ENCODE measurements at regions not wholly inside any gene's neighbourhood (a gene's known extent, or its start where the extent isn't known, plus 50 kb on each side); places are given as distances from the start of the nearest gene placed in this dataset.

DNA sequence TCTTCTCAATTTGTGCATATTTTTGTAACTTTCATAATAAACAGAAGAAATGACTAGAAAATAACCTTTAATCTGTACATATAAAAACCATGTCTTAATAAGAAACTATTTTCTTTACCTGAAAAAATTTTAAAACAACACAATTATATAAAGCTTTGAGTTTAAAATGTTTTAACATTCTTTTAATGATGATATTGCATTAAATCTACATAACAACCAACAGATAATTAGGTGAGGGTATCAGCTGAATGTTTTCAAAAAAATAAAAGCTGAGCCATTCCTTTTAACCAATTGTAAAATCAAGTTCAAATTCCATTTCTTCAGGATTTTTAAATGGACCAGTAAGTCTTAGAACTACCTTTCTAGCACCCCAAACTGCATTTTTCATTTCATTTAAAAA lies 1185.0 kb upstream of the CITED2 start:
- peaks cover 0 to 6% (median 0%) of the 10 kb centered on the region in 7 donors for H3K9me3 Mint-ChIP-seq
- Histone ChIP-seq H3K4me1 (ENCODE audit: control insufficient read depth, insufficient read depth, low read length, poor library complexity, severe bottlenecking) (no peaks in the 10 kb centered on the region), H3K27ac (ENCODE audit: insufficient read depth, low read length, poor library complexity, severe bottlenecking) (no peak overlapping the region), H3K9me3 (ENCODE audit: control insufficient read depth in 2 of 2, low read length in 2 of 2) (no peaks in the 10 kb centered on the region), H3K27me3 (ENCODE audit: control insufficient read depth, insufficient read depth, low read length) (no peaks in the 10 kb centered on the region), H3K4me3 (ENCODE audit: low read depth, low read length) (no peak overlapping the region), H3K36me3 (ENCODE audit: control insufficient read depth, insufficient read depth, low read length) (no peaks in the 10 kb centered on the region)
- no peak overlapping the region for H3K4me3 Mint-ChIP-seq
- no peaks in the 10 kb centered on the region for H3K36me3 Mint-ChIP-seq
- no peak for DNase-seq
- H3K4me1 Mint-ChIP-seq, result no peaks in the 10 kb centered on the region
- ATAC-seq (ENCODE audit: low read depth in 2 of 2), result no peak
- H3K27ac Mint-ChIP-seq, result no peak overlapping the region
- H3K27me3 Mint-ChIP-seq, result peaks cover 4% of the 10 kb centered on the region

DNA sequence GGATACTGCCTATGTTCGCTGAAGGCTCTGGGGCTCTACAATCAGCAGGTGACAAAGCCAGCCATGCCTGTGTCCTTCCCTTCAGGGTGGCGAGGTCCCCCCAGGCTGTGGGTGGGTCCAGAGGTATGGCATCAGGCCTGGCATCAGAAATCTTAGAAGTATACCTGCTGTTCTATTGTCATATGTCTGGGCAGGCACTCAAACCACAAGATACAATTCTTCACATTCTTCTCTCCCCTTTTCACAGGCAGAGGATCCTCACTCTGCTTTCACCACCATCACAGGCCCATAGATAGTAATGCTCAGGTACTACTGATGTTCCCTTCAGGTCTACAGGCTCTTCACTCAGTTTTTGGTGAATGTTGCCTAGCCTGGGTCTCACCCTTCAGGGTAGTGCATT lies 1180.0 kb upstream of the CITED2 start:
- Mint-ChIP-seq H3K27me3 (peaks cover 4% of the 10 kb centered on the region), H3K4me1 (no peaks in the 10 kb centered on the region), H3K36me3 (no peaks in the 10 kb centered on the region), H3K27ac (no peak overlapping the region), H3K9me3 (peaks cover 0 to 6% (median 0%) of the 10 kb centered on the region in 7 donors), H3K4me3 (no peak overlapping the region)
- Histone ChIP-seq H3K4me1 (ENCODE audit: control insufficient read depth, insufficient read depth, low read length, poor library complexity, severe bottlenecking) (no peaks in the 10 kb centered on the region), H3K36me3 (ENCODE audit: control insufficient read depth, insufficient read depth, low read length) (no peaks in the 10 kb centered on the region), H3K27ac (ENCODE audit: insufficient read depth, low read length, poor library complexity, severe bottlenecking) (no peak overlapping the region), H3K27me3 (ENCODE audit: control insufficient read depth, insufficient read depth, low read length) (no peaks in the 10 kb centered on the region), H3K4me3 (ENCODE audit: low read depth, low read length) (no peak overlapping the region), H3K9me3 (ENCODE audit: control insufficient read depth in 2 of 2, low read length in 2 of 2) (no peaks in the 10 kb centered on the region)
- no peak for DNase-seq
- ATAC-seq (ENCODE audit: low read depth in 2 of 2), result no peak

DNA sequence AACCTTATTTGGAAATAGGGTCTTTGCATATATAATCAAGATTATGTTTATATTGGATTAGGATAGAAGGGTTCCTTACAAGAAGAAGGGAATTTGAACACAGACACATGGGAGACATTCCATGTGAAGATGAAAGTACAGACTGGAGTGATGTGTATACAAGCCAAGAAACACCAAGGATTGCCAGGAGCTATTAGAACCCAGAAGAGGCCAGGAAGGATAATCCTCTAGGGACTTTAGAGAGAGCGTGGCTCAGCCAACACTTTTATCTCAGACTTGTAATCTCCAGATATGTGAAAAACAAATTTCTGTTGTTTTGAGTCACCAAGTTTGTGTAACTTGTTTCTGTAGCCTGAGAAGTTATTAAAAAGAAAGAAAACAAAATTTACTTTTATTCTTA lies 1173.9 kb upstream of the CITED2 start:
- Mint-ChIP-seq H3K9me3 (peaks cover 0 to 7% (median 0%) of the 10 kb centered on the region in 7 donors), H3K4me1 (no peaks in the 10 kb centered on the region), H3K27me3 (no peaks in the 10 kb centered on the region), H3K27ac (no peak overlapping the region), H3K4me3 (no peak overlapping the region), H3K36me3 (no peaks in the 10 kb centered on the region)
- DNase-seq (no peak), ATAC-seq (ENCODE audit: low read depth in 2 of 2) (no peak)
- Histone ChIP-seq H3K4me3 (ENCODE audit: low read depth, low read length) (no peak overlapping the region), H3K4me1 (ENCODE audit: control insufficient read depth, insufficient read depth, low read length, poor library complexity, severe bottlenecking) (no peaks in the 10 kb centered on the region), H3K27me3 (ENCODE audit: control insufficient read depth, insufficient read depth, low read length) (no peaks in the 10 kb centered on the region), H3K27ac (ENCODE audit: insufficient read depth, low read length, poor library complexity, severe bottlenecking) (no peak overlapping the region), H3K9me3 (ENCODE audit: control insufficient read depth in 2 of 2, low read length in 2 of 2) (no peaks in the 10 kb centered on the region), H3K36me3 (ENCODE audit: control insufficient read depth, insufficient read depth, low read length) (no peaks in the 10 kb centered on the region)

DNA sequence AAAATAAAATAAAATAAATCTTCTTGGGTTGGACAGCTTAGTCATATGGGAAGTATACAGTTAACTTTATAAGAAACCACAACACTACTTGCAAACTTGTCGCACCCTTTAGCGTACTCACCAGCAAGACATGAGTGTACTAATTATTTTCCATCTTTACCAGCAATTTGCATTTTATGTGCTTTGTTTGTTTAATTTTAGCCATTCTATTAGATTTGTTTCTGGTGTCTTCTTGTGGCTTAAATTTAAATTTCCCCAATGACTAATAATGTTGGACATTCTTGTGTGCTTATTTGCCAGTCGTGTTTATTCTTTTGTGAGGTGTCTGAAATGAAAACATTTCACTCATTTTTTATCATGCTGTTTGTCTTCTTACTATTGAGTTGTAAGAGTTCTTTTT lies 1172.2 kb upstream of the CITED2 start:
- Mint-ChIP-seq H3K9me3 (peaks cover 0 to 7% (median 0%) of the 10 kb centered on the region in 7 donors), H3K4me3 (no peak overlapping the region), H3K27ac (no peak overlapping the region), H3K27me3 (no peaks in the 10 kb centered on the region), H3K4me1 (no peaks in the 10 kb centered on the region), H3K36me3 (no peaks in the 10 kb centered on the region)
- Histone ChIP-seq H3K9me3 (ENCODE audit: control insufficient read depth in 2 of 2, low read length in 2 of 2) (no peaks in the 10 kb centered on the region), H3K27me3 (ENCODE audit: control insufficient read depth, insufficient read depth, low read length) (no peaks in the 10 kb centered on the region), H3K4me1 (ENCODE audit: control insufficient read depth, insufficient read depth, low read length, poor library complexity, severe bottlenecking) (no peaks in the 10 kb centered on the region), H3K27ac (ENCODE audit: insufficient read depth, low read length, poor library complexity, severe bottlenecking) (no peak overlapping the region), H3K36me3 (ENCODE audit: control insufficient read depth, insufficient read depth, low read length) (no peaks in the 10 kb centered on the region), H3K4me3 (ENCODE audit: low read depth, low read length) (no peak overlapping the region)
- DNase-seq (no peak), ATAC-seq (ENCODE audit: low read depth in 2 of 2) (no peak)

DNA sequence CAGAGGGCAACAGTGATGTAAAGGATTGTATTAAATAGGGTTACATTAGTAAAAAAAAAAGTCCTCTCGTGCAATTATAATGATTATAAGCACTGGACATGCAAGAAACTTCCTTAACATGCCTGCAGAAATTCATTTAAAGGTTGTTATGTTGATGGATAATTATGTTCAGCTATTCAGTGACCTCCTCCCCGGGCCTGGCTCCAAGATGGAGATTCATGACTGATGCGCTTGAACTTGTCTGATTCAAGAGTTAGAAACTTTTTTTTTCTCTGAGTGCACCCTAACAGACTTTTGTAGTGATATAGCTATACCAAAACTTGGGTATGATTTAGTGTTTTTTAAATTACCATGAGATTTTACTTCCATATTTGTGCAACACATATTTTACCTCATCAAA lies 1170.0 kb upstream of the CITED2 start:
- Histone ChIP-seq H3K9me3 (ENCODE audit: control insufficient read depth in 2 of 2, low read length in 2 of 2) (no peaks in the 10 kb centered on the region), H3K36me3 (ENCODE audit: control insufficient read depth, insufficient read depth, low read length) (no peaks in the 10 kb centered on the region), H3K4me1 (ENCODE audit: control insufficient read depth, insufficient read depth, low read length, poor library complexity, severe bottlenecking) (no peaks in the 10 kb centered on the region), H3K4me3 (ENCODE audit: low read depth, low read length) (no peak overlapping the region), H3K27ac (ENCODE audit: insufficient read depth, low read length, poor library complexity, severe bottlenecking) (no peak overlapping the region), H3K27me3 (ENCODE audit: control insufficient read depth, insufficient read depth, low read length) (no peaks in the 10 kb centered on the region)
- H3K27me3 Mint-ChIP-seq, result no peaks in the 10 kb centered on the region
- H3K4me1 Mint-ChIP-seq, result no peaks in the 10 kb centered on the region
- H3K36me3 Mint-ChIP-seq, result no peaks in the 10 kb centered on the region
- no peak overlapping the region for H3K4me3 Mint-ChIP-seq
- ATAC-seq (ENCODE audit: low read depth in 2 of 2) (no peak), DNase-seq (no peak)
- H3K27ac Mint-ChIP-seq, result no peak overlapping the region
- H3K9me3 Mint-ChIP-seq, result peaks cover 0 to 7% (median 0%) of the 10 kb centered on the region in 7 donors

DNA sequence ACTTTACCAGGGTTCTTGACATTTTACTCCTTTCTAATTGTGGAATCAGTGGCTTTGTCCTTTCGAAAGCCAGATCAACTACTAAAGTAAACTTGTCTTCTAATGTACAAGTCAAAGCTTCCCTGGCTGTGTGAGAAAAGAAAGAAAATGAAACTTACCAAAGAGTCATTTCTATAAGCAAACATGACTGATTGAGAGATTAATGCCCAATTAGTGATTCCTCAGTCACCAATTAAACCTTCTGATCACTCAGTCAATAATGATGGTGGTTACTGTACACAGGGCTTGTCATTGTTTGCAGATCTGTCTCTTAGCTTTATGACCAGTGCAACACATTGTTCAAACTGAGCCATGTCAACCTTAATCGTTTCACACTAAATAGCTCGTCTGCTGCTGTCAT lies 1168.4 kb upstream of the CITED2 start:
- Mint-ChIP-seq H3K36me3 (no peaks in the 10 kb centered on the region), H3K9me3 (peaks cover 0 to 2% (median 0%) of the 10 kb centered on the region in 7 donors), H3K27me3 (no peaks in the 10 kb centered on the region), H3K27ac (no peak overlapping the region), H3K4me1 (no peaks in the 10 kb centered on the region), H3K4me3 (no peak overlapping the region)
- DNase-seq, result no peak
- Histone ChIP-seq H3K4me3 (ENCODE audit: low read depth, low read length) (no peak overlapping the region), H3K27ac (ENCODE audit: insufficient read depth, low read length, poor library complexity, severe bottlenecking) (no peak overlapping the region), H3K4me1 (ENCODE audit: control insufficient read depth, insufficient read depth, low read length, poor library complexity, severe bottlenecking) (no peaks in the 10 kb centered on the region), H3K27me3 (ENCODE audit: control insufficient read depth, insufficient read depth, low read length) (no peaks in the 10 kb centered on the region), H3K36me3 (ENCODE audit: control insufficient read depth, insufficient read depth, low read length) (no peaks in the 10 kb centered on the region), H3K9me3 (ENCODE audit: control insufficient read depth in 2 of 2, low read length in 2 of 2) (no peaks in the 10 kb centered on the region)
- no peak for ATAC-seq (ENCODE audit: low read depth in 2 of 2)

DNA sequence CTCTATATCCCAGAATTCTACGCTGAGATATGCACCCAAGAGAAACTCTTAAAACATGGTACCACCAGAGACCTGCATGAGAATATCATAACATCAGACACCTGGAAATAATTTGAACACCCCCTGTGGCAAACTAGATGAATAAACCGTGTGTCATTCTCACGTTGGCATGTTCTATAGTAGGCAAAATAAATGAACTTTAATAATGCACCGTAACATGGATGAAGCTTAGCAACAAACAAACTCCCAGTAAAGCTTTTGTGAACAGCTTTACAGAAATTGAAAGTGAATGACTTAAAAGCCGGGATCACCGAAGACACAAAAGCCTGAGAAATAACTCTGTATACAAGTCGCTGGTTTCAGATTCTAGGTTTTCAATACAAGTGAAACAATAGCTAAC lies 1166.8 kb upstream of the CITED2 start:
- Histone ChIP-seq H3K27me3 (ENCODE audit: control insufficient read depth, insufficient read depth, low read length) (no peaks in the 10 kb centered on the region), H3K4me1 (ENCODE audit: control insufficient read depth, insufficient read depth, low read length, poor library complexity, severe bottlenecking) (no peaks in the 10 kb centered on the region), H3K9me3 (ENCODE audit: control insufficient read depth in 2 of 2, low read length in 2 of 2) (no peaks in the 10 kb centered on the region), H3K27ac (ENCODE audit: insufficient read depth, low read length, poor library complexity, severe bottlenecking) (no peak overlapping the region), H3K4me3 (ENCODE audit: low read depth, low read length) (no peak overlapping the region), H3K36me3 (ENCODE audit: control insufficient read depth, insufficient read depth, low read length) (no peaks in the 10 kb centered on the region)
- ATAC-seq (ENCODE audit: low read depth in 2 of 2), result no peak
- Mint-ChIP-seq H3K27ac (no peak overlapping the region), H3K4me3 (peak overlapping the region in 1 of 4 donors; percentile 32), H3K9me3 (peaks cover 0 to 2% (median 0%) of the 10 kb centered on the region in 7 donors), H3K27me3 (no peaks in the 10 kb centered on the region), H3K36me3 (no peaks in the 10 kb centered on the region), H3K4me1 (no peaks in the 10 kb centered on the region)
- no peak for DNase-seq

DNA sequence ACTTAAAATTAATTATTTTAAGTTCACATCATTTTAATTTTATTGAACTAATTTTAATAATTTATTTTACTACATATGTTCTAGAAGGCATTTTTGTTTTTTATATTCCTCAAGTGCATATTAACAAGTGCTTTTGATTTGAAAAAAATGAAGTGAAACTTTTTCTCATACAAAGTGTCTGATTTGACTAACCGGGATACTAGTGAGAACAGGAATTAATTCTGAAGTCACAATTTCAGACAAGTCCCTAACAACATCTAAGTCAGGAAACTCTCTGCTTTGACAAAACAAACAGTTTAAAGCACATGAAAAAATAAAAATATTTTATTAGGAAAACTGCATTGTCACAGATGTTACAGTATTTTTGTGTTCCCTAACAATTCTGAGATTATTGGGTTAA lies 1166.3 kb upstream of the CITED2 start:
- no peak for ATAC-seq (ENCODE audit: low read depth in 2 of 2)
- no peaks in the 10 kb centered on the region for H3K4me1 Mint-ChIP-seq
- Histone ChIP-seq H3K27me3 (ENCODE audit: control insufficient read depth, insufficient read depth, low read length) (no peaks in the 10 kb centered on the region), H3K27ac (ENCODE audit: insufficient read depth, low read length, poor library complexity, severe bottlenecking) (no peak overlapping the region), H3K4me3 (ENCODE audit: low read depth, low read length) (no peak overlapping the region), H3K9me3 (ENCODE audit: control insufficient read depth in 2 of 2, low read length in 2 of 2) (no peaks in the 10 kb centered on the region), H3K36me3 (ENCODE audit: control insufficient read depth, insufficient read depth, low read length) (no peaks in the 10 kb centered on the region), H3K4me1 (ENCODE audit: control insufficient read depth, insufficient read depth, low read length, poor library complexity, severe bottlenecking) (no peaks in the 10 kb centered on the region)
- DNase-seq, result no peak
- H3K36me3 Mint-ChIP-seq, result no peaks in the 10 kb centered on the region
- H3K4me3 Mint-ChIP-seq, result no peak overlapping the region
- peaks cover 0 to 2% (median 0%) of the 10 kb centered on the region in 7 donors for H3K9me3 Mint-ChIP-seq
- H3K27me3 Mint-ChIP-seq, result no peaks in the 10 kb centered on the region
- no peak overlapping the region for H3K27ac Mint-ChIP-seq

Data from CD4-positive, CD25-positive, alpha-beta regulatory T cell (primary cell).